ENCODE measurements at regions not wholly inside any gene's neighbourhood (a gene's known extent, or its start where the extent isn't known, plus 50 kb on each side); places are given as distances from the start of the nearest gene placed in this dataset.

GRCh38 chr2:223530811-223531210, 71.3 kb downstream of the SCG2 start:
- CTCF ChIA-PET: interaction anchor here (0.7 kb wide), 1 partner anchor 559 kb away, joined by 3 read pairs; no protein-coding TSS in a partner anchor
- Histone ChIP-seq H3K27ac (no peak overlapping the region), H3K4me2 (no peak overlapping the region), H3K9me3 (no peaks in the 10 kb centered on the region), H3K4me1 (no peaks in the 10 kb centered on the region), H3K4me3 (no peak overlapping the region)
- WGBS (ENCODE audit: missing lambda C conversion rate): 86% methylated on average over 4 of the region's 4 CpGs
- TF ChIP-seq ELK1 (IDR thresholded peaks at IDR 0.05; ENCODE audit: low read depth, low read length) (no peak), TP53 (CRISPR knock-in tag; IDR thresholded peaks at IDR 0.05) (no peak), PHF8 (IDR thresholded peaks at IDR 0.05; ENCODE audit: borderline replicate concordance, low read depth) (no peak), USF2 (IDR thresholded peaks at IDR 0.05) (no peak), KDM1A (IDR thresholded peaks at IDR 0.05; ENCODE audit: low read depth) (no peak), RAD21 (conservative IDR thresholded peaks at IDR 0.05 in 1 of 2, IDR thresholded peaks at IDR 0.05 in 1 of 2) (no peak), FOXS1 (CRISPR knock-in tag; IDR thresholded peaks at IDR 0.05) (no peak), CEBPB (IDR thresholded peaks at IDR 0.05) (no peak), ZNF302 (CRISPR knock-in tag; IDR thresholded peaks at IDR 0.05) (no peak), HDAC2 (IDR thresholded peaks at IDR 0.05) (no peak), HOXB13 (CRISPR knock-in tag; IDR thresholded peaks at IDR 0.05; ENCODE audit: low read depth) (no peak), CBX2 (IDR thresholded peaks at IDR 0.05; ENCODE audit: borderline replicate concordance, low read depth) (no peak), RCOR1 (IDR thresholded peaks at IDR 0.05; ENCODE audit: low read depth, low read length) (no peak), SREBF2 (IDR thresholded peaks at IDR 0.05) (no peak), EHF (CRISPR knock-in tag; IDR thresholded peaks at IDR 0.05) (no peak), RARB (CRISPR knock-in tag; IDR thresholded peaks at IDR 0.05) (no peak)
- TF ChIP-seq, protein P1, sequence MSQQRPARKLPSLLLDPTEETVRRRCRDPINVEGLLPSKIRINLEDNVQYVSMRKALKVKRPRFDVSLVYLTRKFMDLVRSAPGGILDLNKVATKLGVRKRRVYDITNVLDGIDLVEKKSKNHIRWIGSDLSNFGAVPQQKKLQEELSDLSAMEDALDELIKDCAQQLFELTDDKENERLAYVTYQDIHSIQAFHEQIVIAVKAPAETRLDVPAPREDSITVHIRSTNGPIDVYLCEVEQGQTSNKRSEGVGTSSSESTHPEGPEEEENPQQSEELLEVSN (IDR thresholded peaks at IDR 0.05; ENCODE audit: borderline replicate concordance, low read depth): no peak
- ATAC-seq: no peak
- FAIRE-seq: no peak
- no peak for DNase-seq (ENCODE audit: low read depth in 1 of 2, low spot score in 1 of 2)
- POLR2A ChIA-PET: no interaction called here

GRCh38 chr2:223532161-223532560, 70.0 kb downstream of the SCG2 start:
- TF ChIP-seq ZFP36 (IDR thresholded peaks at IDR 0.05; ENCODE audit: borderline replicate concordance, partially characterized antibody) (no peak), CBX8 (IDR thresholded peaks at IDR 0.05) (no peak), CHD2 (IDR thresholded peaks at IDR 0.05; ENCODE audit: low read length, partially characterized antibody) (no peak), KDM5A (IDR thresholded peaks at IDR 0.05) (no peak), HDAC2 (IDR thresholded peaks at IDR 0.05) (no peak), CHD4 (IDR thresholded peaks at IDR 0.05; ENCODE audit: borderline replicate concordance) (no peak), NFE2L2 (conservative IDR thresholded peaks at IDR 0.05; ENCODE audit: low read length) (no peak), ZC3H11A (IDR thresholded peaks at IDR 0.05) (no peak), GATA3 (IDR thresholded peaks at IDR 0.05; ENCODE audit: borderline replicate concordance) (no peak), NPAS2 (CRISPR knock-in tag; IDR thresholded peaks at IDR 0.05; ENCODE audit: borderline replicate concordance) (no peak), PHF8 (IDR thresholded peaks at IDR 0.05; ENCODE audit: borderline replicate concordance, low read depth) (no peak), HOXA7 (CRISPR knock-in tag; IDR thresholded peaks at IDR 0.05) (no peak)
- TF ChIP-seq, protein P2, sequence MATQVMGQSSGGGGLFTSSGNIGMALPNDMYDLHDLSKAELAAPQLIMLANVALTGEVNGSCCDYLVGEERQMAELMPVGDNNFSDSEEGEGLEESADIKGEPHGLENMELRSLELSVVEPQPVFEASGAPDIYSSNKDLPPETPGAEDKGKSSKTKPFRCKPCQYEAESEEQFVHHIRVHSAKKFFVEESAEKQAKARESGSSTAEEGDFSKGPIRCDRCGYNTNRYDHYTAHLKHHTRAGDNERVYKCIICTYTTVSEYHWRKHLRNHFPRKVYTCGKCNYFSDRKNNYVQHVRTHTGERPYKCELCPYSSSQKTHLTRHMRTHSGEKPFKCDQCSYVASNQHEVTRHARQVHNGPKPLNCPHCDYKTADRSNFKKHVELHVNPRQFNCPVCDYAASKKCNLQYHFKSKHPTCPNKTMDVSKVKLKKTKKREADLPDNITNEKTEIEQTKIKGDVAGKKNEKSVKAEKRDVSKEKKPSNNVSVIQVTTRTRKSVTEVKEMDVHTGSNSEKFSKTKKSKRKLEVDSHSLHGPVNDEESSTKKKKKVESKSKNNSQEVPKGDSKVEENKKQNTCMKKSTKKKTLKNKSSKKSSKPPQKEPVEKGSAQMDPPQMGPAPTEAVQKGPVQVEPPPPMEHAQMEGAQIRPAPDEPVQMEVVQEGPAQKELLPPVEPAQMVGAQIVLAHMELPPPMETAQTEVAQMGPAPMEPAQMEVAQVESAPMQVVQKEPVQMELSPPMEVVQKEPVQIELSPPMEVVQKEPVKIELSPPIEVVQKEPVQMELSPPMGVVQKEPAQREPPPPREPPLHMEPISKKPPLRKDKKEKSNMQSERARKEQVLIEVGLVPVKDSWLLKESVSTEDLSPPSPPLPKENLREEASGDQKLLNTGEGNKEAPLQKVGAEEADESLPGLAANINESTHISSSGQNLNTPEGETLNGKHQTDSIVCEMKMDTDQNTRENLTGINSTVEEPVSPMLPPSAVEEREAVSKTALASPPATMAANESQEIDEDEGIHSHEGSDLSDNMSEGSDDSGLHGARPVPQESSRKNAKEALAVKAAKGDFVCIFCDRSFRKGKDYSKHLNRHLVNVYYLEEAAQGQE (IDR thresholded peaks at IDR 0.05): no peak
- TF ChIP-seq, protein P3, sequence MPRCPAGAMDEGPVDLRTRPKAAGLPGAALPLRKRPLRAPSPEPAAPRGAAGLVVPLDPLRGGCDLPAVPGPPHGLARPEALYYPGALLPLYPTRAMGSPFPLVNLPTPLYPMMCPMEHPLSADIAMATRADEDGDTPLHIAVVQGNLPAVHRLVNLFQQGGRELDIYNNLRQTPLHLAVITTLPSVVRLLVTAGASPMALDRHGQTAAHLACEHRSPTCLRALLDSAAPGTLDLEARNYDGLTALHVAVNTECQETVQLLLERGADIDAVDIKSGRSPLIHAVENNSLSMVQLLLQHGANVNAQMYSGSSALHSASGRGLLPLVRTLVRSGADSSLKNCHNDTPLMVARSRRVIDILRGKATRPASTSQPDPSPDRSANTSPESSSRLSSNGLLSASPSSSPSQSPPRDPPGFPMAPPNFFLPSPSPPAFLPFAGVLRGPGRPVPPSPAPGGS (IDR thresholded peaks at IDR 0.05): no peak
- TF ChIP-seq, protein P4, sequence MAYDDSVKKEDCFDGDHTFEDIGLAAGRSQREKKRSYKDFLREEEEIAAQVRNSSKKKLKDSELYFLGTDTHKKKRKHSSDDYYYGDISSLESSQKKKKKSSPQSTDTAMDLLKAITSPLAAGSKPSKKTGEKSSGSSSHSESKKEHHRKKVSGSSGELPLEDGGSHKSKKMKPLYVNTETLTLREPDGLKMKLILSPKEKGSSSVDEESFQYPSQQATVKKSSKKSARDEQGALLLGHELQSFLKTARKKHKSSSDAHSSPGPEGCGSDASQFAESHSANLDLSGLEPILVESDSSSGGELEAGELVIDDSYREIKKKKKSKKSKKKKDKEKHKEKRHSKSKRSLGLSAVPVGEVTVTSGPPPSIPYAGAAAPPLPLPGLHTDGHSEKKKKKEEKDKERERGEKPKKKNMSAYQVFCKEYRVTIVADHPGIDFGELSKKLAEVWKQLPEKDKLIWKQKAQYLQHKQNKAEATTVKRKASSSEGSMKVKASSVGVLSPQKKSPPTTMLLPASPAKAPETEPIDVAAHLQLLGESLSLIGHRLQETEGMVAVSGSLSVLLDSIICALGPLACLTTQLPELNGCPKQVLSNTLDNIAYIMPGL (CRISPR knock-in tag; IDR thresholded peaks at IDR 0.05; ENCODE audit: borderline replicate concordance): no peak
- Histone ChIP-seq H3K4me3 (no peak overlapping the region), H3K27ac (no peak overlapping the region), H3K9me3 (no peaks in the 10 kb centered on the region), H3K4me2 (no peak overlapping the region), H3K4me1 (no peaks in the 10 kb centered on the region)
- no peak for FAIRE-seq
- ATAC-seq: no peak
- no peak for DNase-seq (ENCODE audit: low read depth in 1 of 2, low spot score in 1 of 2)
- CTCF ChIA-PET: no interaction called here
- POLR2A ChIA-PET: no interaction called here
- WGBS (ENCODE audit: missing lambda C conversion rate): 53% methylated on average over 2 of the region's 2 CpGs

Measured in A549 (cell line).